Activated naive CD8-positive, alpha-beta T cell (primary cell): ENCODE measurements at regions not wholly inside any gene's neighbourhood (a gene's known extent, or its start where the extent isn't known, plus 50 kb on each side); places are given as distances from the start of the nearest gene placed in this dataset.
"Not testable (repeated sequence)": the region's sequence is repeated elsewhere in the genome, so short reads cannot be mapped to it uniquely, and the experiment has no call there.

ENCODE experiments used
- H3K27ac Mint-ChIP-seq: one replicate; pipeline ENCODE4 v1.8.0; 2021; ENCODE audit warnings: mixed read lengths
- H3K27me3 Mint-ChIP-seq: one replicate; pipeline ENCODE4 v1.8.0; 2021; ENCODE audit warnings: mixed read lengths
- H3K36me3 Mint-ChIP-seq: one replicate; pipeline ENCODE4 v1.8.0; 2021; ENCODE audit warnings: mixed read lengths
- H3K4me1 Mint-ChIP-seq: one replicate; pipeline ENCODE4 v1.8.0; 2021; ENCODE audit warnings: low read depth, mixed read lengths
- H3K4me3 Mint-ChIP-seq: one replicate; pipeline ENCODE4 v1.8.0; 2021; ENCODE audit warnings: mild to moderate bottlenecking, mixed read lengths
- H3K9me3 Mint-ChIP-seq: one replicate; pipeline ENCODE4 v1.8.0; 2021; ENCODE audit warnings: low read depth, mixed read lengths

DNA sequence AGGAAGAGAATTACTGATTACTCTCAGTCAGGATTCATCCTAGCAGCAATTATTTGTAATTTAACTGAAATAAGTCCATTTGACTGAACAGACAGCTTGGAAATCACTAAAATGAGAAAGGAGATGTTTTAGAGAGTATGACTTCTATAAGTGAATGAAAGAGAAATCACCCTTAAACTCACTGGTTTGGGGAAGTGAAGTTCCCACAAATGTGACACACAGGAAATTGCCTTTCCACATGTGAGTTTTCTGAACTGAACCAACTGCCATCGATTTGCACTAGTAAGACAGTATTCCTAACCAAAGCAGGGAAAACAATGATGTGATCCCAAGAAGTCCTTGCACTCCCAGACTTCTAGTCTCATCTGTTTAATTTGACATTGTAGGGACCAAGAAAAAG, 110.5 kb downstream of the FAM72C start:
- H3K36me3 Mint-ChIP-seq, H3K27ac Mint-ChIP-seq, H3K27me3 Mint-ChIP-seq, H3K4me1 Mint-ChIP-seq, H3K9me3 Mint-ChIP-seq, H3K4me3 Mint-ChIP-seq: not testable (repeated sequence)

DNA sequence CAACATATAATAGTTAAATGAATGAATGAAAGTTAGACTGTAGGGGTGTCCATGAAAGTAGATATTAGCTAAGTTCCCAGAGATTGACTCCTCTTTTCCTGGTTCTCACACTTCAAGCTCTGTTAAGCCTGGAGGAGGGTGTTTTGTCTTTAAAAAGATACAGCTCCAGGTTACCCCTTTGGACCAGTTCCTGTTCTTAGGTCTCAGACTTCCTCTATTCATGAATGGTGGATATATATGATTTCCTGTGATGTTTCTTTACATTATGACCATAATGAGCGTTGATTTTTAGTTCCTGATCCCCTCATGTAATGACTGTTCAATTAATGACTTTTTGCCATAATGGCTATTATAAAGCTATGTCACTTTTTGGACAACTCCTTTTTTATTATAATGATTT, 115.9 kb downstream of the FAM72C start:
- H3K4me1 Mint-ChIP-seq, H3K27me3 Mint-ChIP-seq, H3K4me3 Mint-ChIP-seq, H3K9me3 Mint-ChIP-seq, H3K36me3 Mint-ChIP-seq, H3K27ac Mint-ChIP-seq: not testable (repeated sequence)

DNA sequence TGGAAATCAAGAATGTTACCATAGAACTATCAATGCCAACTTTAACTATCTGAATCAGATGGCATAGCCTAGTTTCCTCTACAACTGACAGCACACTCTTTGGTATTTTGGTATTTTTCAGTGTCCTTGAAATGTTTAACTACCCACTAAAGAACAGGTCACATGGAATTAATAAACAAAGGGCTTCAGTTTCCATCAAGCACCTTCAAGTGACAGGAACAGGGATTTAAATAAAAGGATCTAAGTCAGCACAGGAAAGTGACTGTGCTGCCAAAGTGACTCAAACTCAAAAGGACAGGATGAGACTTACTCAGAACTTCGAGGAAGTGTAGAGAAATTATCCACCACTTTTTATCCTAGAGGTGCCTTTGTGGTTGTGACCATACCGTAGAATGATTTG, 117.7 kb downstream of the FAM72C start:
- H3K27me3 Mint-ChIP-seq, H3K4me3 Mint-ChIP-seq, H3K9me3 Mint-ChIP-seq, H3K36me3 Mint-ChIP-seq, H3K27ac Mint-ChIP-seq, H3K4me1 Mint-ChIP-seq: not testable (repeated sequence)

DNA sequence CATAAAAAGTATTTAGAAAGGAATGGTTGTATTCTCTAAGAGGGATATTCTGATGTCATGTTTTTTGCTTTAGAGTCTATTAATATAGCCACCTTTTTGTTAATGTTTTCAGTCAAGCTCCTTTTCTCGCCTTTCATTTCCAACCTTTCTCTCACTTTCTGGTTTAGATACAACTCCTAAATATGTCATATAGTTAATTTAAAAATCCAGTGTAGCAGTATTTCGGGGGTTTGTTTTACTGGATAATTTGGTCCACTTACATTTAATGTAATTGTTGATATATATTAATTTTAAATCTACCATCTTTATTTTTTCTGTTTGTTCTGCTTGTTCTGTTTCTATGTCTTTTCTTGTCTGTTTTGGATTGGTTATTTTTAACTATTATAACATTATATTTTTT, 121.1 kb downstream of the FAM72C start:
- not testable (repeated sequence) for H3K27me3 Mint-ChIP-seq, H3K4me3 Mint-ChIP-seq, H3K4me1 Mint-ChIP-seq, H3K27ac Mint-ChIP-seq, H3K36me3 Mint-ChIP-seq, H3K9me3 Mint-ChIP-seq

DNA sequence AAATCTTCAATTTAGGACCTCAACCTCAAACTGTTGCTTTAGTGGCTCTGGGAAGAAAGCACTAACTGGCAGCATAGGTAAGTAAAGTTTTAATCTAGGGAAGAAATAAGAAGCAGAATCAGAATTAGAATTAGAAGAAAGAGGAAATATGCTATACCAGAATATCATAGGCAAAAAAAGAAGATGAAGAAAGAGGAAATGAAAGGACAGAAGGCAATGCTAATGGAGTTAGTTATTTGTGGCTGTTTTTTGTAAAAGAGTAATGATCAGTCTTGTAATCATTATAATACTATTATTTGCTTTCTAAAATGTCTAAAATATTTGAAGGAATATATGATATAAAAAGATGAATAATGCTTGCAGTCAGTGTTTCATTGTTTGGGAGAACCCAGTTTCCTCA, 122.9 kb downstream of the FAM72C start:
- H3K36me3 Mint-ChIP-seq, H3K9me3 Mint-ChIP-seq, H3K4me3 Mint-ChIP-seq: not testable (repeated sequence)

DNA sequence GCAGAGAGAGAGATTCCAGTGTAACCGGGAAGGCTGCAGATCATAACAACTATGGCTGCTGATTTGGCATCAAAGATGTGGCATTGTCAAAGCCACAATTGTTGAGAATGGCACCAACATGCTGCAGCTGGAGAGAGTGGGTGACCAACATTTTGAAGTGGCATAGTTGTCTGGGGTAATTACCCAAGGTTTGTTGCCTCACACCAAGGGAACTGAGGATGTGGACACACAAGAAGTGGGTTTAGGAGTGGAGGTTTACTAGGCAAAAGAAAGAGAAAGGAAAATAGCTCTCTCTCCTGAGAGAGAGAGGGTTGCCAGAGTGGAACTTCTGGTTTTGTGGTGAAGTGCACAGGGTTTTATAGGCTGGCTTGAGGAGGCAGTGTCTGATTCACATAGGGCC, 126.6 kb downstream of the FAM72C start:
- not testable (repeated sequence) for H3K4me3 Mint-ChIP-seq, H3K9me3 Mint-ChIP-seq, H3K36me3 Mint-ChIP-seq, H3K4me1 Mint-ChIP-seq, H3K27me3 Mint-ChIP-seq, H3K27ac Mint-ChIP-seq

More for the DNA sequence above, 122.9 kb downstream of the FAM72C start:
- not testable (repeated sequence) for H3K27ac Mint-ChIP-seq, H3K27me3 Mint-ChIP-seq, H3K4me1 Mint-ChIP-seq

DNA sequence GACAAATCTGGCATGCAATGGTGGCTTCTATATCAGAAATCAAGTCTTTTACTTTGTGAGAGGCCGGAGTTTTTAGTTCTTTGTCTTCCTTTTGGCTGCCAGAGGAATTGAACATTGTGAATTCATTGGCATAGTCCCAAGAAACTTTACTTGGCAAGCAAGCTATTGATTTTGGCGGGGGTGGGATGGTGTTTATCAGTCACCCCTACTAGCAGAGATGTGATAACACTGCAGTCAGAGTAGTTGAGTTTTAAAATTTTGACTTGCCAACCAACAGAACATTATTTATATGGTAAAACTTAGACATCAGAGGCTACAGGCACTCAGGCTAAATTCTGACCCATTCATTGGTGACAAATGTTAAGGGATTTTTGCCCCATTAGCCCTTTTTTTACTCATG, 129.7 kb downstream of the FAM72C start:
- H3K4me1 Mint-ChIP-seq, H3K36me3 Mint-ChIP-seq, H3K27ac Mint-ChIP-seq, H3K27me3 Mint-ChIP-seq, H3K9me3 Mint-ChIP-seq, H3K4me3 Mint-ChIP-seq: not testable (repeated sequence)

DNA sequence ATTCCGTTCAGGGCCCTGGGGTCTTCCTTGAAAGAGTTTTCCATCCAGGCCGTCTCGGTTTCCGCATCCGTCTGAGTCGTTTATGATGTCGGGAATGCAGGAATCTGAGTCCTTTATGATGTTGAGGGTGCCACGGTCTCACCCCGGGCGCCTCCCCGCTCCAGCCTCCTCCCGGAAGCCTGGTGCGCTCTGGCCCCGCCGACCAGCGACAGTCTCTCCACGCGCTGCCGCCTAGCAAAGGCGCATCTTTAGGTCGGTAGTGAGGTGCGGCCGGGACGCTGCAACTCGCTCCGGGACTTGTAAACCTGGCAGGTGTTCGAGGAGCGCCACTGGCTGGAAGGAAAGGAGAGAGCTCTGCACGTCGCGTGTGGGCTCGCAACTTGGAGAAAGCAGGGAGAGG, 132.6 kb downstream of the FAM72C start:
- not testable (repeated sequence) for H3K27me3 Mint-ChIP-seq, H3K36me3 Mint-ChIP-seq, H3K4me3 Mint-ChIP-seq, H3K4me1 Mint-ChIP-seq, H3K9me3 Mint-ChIP-seq, H3K27ac Mint-ChIP-seq

DNA sequence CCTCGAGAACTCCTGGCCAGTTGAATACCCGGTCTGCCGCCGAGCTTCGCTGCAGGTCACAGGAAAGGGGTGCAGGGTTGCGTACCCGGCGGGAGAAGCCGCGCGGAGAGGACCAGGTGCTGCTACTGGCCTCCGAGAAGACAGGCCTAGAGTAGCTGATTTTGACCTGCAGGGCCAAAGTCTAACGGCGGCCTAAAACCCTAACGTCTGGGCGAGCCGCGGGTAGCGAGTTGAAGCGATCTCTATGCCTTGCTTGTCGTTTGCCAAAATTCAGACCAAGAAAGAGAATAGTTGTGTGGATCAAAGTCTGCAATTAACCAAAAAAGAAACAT, 133.2 kb downstream of the FAM72C start:
- H3K27ac Mint-ChIP-seq, H3K4me1 Mint-ChIP-seq, H3K9me3 Mint-ChIP-seq, H3K27me3 Mint-ChIP-seq, H3K4me3 Mint-ChIP-seq, H3K36me3 Mint-ChIP-seq: not testable (repeated sequence)

DNA sequence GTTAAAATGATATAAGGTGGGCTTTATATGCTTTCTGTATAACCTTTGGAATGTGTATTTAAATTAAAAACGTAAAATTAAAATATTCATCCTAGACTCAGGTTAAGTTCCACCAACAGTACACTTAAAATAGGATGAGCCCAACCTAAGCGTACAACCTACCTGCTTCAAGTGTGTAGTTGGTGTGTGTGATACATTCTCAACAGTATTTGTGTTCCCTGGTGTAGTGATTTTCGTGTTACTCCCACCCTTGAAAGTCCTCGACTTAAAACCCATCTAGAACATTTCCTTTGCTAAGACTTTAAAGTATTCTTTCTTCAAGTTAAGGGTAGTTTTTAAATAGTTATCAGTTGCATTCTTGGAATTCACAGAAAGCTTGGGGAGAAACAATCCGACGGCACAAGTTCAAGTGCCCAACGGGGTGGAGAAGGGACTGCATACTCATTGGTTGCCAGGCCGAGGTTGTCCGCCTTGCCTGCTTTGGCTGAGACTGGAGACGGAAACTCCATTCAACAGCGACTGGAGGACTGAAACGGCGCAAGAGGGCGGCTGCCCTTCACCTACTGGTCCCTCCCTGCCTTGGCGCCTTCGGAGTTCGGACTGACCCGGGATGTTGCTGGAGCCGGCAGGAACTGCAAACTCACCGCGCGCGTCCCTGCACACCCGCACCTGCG, 133.7 kb downstream of the FAM72C start:
- not testable (repeated sequence) for H3K9me3 Mint-ChIP-seq, H3K27ac Mint-ChIP-seq, H3K4me1 Mint-ChIP-seq, H3K4me3 Mint-ChIP-seq, H3K27me3 Mint-ChIP-seq, H3K36me3 Mint-ChIP-seq

DNA sequence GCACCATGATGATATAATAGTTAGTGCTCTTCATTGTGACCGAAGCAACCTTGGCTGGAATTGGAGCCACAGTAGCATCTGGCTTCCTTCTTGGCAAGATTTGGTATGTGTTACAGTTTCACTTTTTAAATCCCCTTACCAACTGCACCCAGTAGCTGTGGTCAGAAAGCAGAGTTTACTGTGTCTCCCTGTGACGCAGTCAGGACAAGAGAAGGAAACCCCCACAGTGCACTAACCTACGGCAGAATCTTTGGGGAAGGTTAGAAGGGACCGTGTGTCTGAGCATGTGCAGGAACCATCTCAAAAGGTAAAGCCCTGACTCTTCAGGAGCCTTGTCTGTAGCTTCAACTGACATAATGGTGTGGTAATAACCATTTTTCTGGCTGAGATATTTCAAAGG, 138.4 kb downstream of the FAM72C start:
- not testable (repeated sequence) for H3K27ac Mint-ChIP-seq, H3K4me3 Mint-ChIP-seq, H3K4me1 Mint-ChIP-seq, H3K36me3 Mint-ChIP-seq, H3K27me3 Mint-ChIP-seq, H3K9me3 Mint-ChIP-seq

DNA sequence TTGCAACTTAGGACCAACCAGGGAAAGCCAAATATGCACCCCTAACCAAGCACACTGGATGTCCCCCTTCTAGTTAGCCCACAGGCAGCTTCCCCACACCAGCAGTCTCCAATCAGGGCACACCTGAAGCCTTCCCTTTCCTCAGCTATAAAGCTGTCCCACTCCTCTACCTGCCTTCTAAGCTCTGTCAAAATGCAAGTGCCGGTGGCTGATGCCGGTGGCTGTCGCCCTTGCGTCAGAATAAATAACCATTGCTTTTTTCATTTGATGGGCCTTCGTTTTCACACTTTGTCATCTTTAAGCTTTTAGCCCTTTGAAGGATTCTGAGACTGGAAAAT, 139.4 kb downstream of the FAM72C start:
- H3K4me3 Mint-ChIP-seq, H3K9me3 Mint-ChIP-seq, H3K27ac Mint-ChIP-seq, H3K36me3 Mint-ChIP-seq, H3K27me3 Mint-ChIP-seq, H3K4me1 Mint-ChIP-seq: not testable (repeated sequence)

DNA sequence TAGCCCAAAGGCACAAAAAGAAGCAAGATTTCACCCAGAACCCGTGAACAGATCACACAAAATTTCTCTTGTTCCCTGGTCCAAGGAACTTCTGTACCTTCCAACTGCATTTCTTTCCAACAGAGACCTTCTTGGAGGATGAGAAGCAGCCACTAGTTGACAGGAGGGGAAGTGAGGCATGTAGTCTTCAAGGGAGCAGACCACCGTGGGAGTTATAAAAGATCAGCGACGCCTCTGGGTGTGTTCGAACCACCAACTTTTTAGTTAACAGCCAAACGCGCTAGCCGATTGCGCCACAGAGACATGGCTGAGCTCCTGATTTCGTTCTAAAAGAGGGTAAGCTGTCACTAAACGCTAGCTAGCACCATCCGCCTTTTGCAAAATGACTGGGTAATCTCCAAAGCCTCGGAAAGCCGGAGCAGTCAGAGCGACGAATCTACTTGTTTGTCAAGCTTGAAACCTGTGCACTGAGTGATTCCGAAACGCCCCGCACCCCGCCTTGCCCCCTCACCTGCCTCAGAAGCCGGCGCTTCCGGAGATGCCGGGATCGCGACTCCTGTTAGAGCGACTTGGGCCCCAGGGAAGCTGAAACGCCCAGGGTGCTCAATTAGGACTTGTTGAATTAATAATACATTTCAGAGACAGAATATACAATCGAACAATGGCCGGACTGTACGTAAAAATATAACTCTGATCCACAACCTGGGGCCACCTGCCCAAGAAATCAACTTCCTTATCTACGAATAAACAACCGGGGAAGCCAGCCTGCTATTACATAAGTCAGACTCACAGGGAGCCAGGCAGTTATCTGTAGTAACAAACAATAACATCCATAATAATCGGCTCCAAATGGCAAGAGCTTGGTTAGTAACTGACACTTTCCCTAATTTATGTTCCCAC, 140.1 kb downstream of the FAM72C start:
- H3K27me3 Mint-ChIP-seq, H3K4me3 Mint-ChIP-seq, H3K36me3 Mint-ChIP-seq, H3K4me1 Mint-ChIP-seq, H3K27ac Mint-ChIP-seq, H3K9me3 Mint-ChIP-seq: not testable (repeated sequence)

DNA sequence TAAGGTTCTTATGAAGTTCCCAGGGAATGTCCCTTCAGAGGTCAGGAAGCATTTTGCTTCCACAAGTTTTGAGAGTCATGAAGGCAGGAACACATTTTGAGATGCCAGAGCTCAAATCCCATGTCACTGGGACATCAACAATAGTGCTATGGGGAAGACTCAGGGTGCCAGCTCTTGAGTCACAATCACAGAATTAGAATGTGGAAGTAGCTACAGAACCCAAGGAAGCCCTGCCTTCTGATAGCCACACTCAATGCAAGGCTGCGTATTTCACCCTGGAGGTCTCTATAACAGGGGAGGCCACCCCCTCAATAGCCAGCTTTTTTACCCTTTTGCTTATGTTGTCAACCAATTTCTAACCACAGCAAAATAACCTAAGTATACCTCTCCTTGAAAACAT, 145.6 kb downstream of the FAM72C start:
- not testable (repeated sequence) for H3K4me3 Mint-ChIP-seq, H3K36me3 Mint-ChIP-seq, H3K27me3 Mint-ChIP-seq

DNA sequence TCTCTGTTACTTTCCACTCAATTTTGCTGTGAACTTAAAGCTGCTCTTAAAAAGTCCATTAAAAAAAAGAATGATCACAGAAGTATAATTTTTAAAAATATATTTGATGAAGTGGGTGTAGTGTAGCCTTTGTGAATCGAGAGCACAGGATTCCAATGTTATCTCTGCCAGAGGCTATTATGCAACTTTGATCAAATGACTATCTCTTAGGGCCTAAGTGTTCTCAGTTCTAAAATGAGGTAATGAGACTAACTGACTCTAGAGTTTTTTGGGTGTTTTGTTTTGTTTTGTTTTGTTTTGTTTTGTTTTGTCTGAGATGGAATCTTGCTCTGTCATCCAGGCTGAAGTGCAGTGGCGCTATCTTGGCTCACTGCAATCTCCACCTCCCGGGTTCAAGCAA, 147.5 kb downstream of the FAM72C start:
- H3K27ac Mint-ChIP-seq, H3K36me3 Mint-ChIP-seq, H3K27me3 Mint-ChIP-seq, H3K9me3 Mint-ChIP-seq, H3K4me1 Mint-ChIP-seq, H3K4me3 Mint-ChIP-seq: not testable (repeated sequence)

More for the DNA sequence above, 145.6 kb downstream of the FAM72C start:
- not testable (repeated sequence) for H3K27ac Mint-ChIP-seq, H3K9me3 Mint-ChIP-seq, H3K4me1 Mint-ChIP-seq

DNA sequence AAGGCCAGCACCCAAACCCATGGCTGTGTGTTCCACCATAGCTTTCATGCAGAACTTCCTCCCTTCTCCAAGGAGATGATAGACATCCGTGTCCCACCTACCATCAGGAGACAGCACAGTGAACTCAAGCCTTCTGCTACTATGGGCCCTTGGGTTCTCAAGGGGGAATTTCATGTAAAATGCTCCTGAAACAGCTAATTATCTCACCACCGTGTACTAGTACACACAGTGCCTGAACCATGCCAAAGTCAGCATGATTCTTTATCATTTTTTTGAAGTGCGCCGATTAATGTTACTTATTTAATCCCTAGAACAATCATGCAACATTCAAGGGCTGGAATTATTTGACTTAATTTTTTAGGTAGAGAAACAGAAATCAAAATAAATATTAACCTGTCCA, 151.7 kb downstream of the FAM72C start:
- not testable (repeated sequence) for H3K9me3 Mint-ChIP-seq, H3K27me3 Mint-ChIP-seq, H3K27ac Mint-ChIP-seq, H3K4me3 Mint-ChIP-seq, H3K4me1 Mint-ChIP-seq, H3K36me3 Mint-ChIP-seq
